ENCODE measurements at regions not wholly inside any gene's neighbourhood (a gene's known extent, or its start where the extent isn't known, plus 50 kb on each side); places are given as distances from the start of the nearest gene placed in this dataset.

GRCh38 chr12:58668871-58669270 is 251.4 kb downstream of the LRIG3 start:
- WGBS (ENCODE audit: insufficient coverage): no CpG with 5 or more reads among the region's 1 CpG
- Mint-ChIP-seq H3K4me1 (no peaks in the 10 kb centered on the region), H3K9me3 (ENCODE audit: insufficient read depth) (no peaks in the 10 kb centered on the region)

GRCh38 chr12:58670623-58671022 is 249.7 kb downstream of the LRIG3 start:
- no peak overlapping the region for H3K4me2 ChIP-seq (replicated peaks; ENCODE audit: low read depth, low read length, poor library complexity, severe bottlenecking)
- H3K9me3 ChIP-seq (ENCODE audit: control extremely low read depth in 1 of 3, control insufficient read depth in 2 of 3, insufficient read depth in 1 of 3, low read length in 2 of 3): peaks cover 0 to 2% (median 0%) of the 10 kb centered on the region in 3 donors
- ATAC-seq (ENCODE audit: low read depth) (no peak), DNase-seq (no peak)
- no peaks in the 10 kb centered on the region for H3K4me1 ChIP-seq (ENCODE audit: control insufficient read depth in 2 of 2, insufficient read depth in 2 of 2, low read length in 2 of 2)
- TF ChIP-seq CTCF (IDR thresholded peaks at IDR 0.05): no peak
- no peak for TF ChIP-seq EZH2 (IDR thresholded peaks at IDR 0.05; ENCODE audit: borderline replicate concordance, insufficient read depth, low read depth, low read length, poor library complexity, severe bottlenecking)
- no peaks in the 10 kb centered on the region for H3K9me3 Mint-ChIP-seq (ENCODE audit: insufficient read depth)
- H3K36me3 ChIP-seq (replicated peaks in 1 of 2; ENCODE audit: control extremely low read depth in 1 of 2, control insufficient read depth in 1 of 2, extremely low read depth in 1 of 2, insufficient read depth in 2 of 2, low read length in 1 of 2): no peaks in the 10 kb centered on the region
- H3K27me3 Mint-ChIP-seq: no peaks in the 10 kb centered on the region
- POLR2A ChIA-PET: no interaction called here
- intact Hi-C loops (cut with micrococcal nuclease): no loop called here
- H3K4me1 Mint-ChIP-seq: no peaks in the 10 kb centered on the region
- no peak overlapping the region for H2AFZ ChIP-seq (ENCODE audit: insufficient read depth, low read depth, low read length, poor library complexity, severe bottlenecking)
- H3K79me2 ChIP-seq (ENCODE audit: control insufficient read depth, insufficient read depth, low read length): no peaks in the 10 kb centered on the region
- no peak overlapping the region for H3K4me3 ChIP-seq (ENCODE audit: control extremely low read depth in 1 of 5, extremely low read depth in 1 of 5, insufficient read depth in 1 of 5, low read depth in 2 of 5, low read length in 4 of 5)
- H4K20me1 ChIP-seq (ENCODE audit: control insufficient read depth, insufficient read depth, low read length, poor library complexity, severe bottlenecking): no peaks in the 10 kb centered on the region
- 83% methylated on average over 1 of the region's 1 CpG for WGBS (ENCODE audit: insufficient coverage)
- H3K27me3 ChIP-seq (replicated peaks in 1 of 4; ENCODE audit: control extremely low read depth in 1 of 4, control insufficient read depth in 3 of 4, insufficient read depth in 4 of 4, low read length in 3 of 4): no peaks in the 10 kb centered on the region
- CTCF ChIA-PET: no interaction called here
- H3K27ac Mint-ChIP-seq: no peak overlapping the region
- H3K27ac ChIP-seq (ENCODE audit: low read length in 2 of 2): no peak overlapping the region
- no peak overlapping the region for H3K9ac ChIP-seq (ENCODE audit: low read length)
- no peak overlapping the region for H3K4me3 Mint-ChIP-seq

More at GRCh38 chr12:58668871-58669270, 251.4 kb downstream of the LRIG3 start:
- Histone ChIP-seq H3K79me2 (ENCODE audit: control insufficient read depth, insufficient read depth, low read length) (no peaks in the 10 kb centered on the region), H3K4me3 (ENCODE audit: control extremely low read depth in 1 of 5, extremely low read depth in 1 of 5, insufficient read depth in 1 of 5, low read depth in 2 of 5, low read length in 4 of 5) (no peak overlapping the region), H2AFZ (ENCODE audit: insufficient read depth, low read depth, low read length, poor library complexity, severe bottlenecking) (no peak overlapping the region), H3K27ac (ENCODE audit: low read length in 2 of 2) (no peak overlapping the region), H3K36me3 (replicated peaks in 1 of 2; ENCODE audit: control extremely low read depth in 1 of 2, control insufficient read depth in 1 of 2, extremely low read depth in 1 of 2, insufficient read depth in 2 of 2, low read length in 1 of 2) (no peaks in the 10 kb centered on the region), H3K9ac (ENCODE audit: low read length) (no peak overlapping the region), H3K9me3 (ENCODE audit: control extremely low read depth in 1 of 3, control insufficient read depth in 2 of 3, insufficient read depth in 1 of 3, low read length in 2 of 3) (no peaks in the 10 kb centered on the region), H4K20me1 (ENCODE audit: control insufficient read depth, insufficient read depth, low read length, poor library complexity, severe bottlenecking) (no peaks in the 10 kb centered on the region), H3K27me3 (replicated peaks in 1 of 4; ENCODE audit: control extremely low read depth in 1 of 4, control insufficient read depth in 3 of 4, insufficient read depth in 4 of 4, low read length in 3 of 4) (no peaks in the 10 kb centered on the region), H3K4me2 (replicated peaks; ENCODE audit: low read depth, low read length, poor library complexity, severe bottlenecking) (no peak overlapping the region), H3K4me1 (ENCODE audit: control insufficient read depth in 2 of 2, insufficient read depth in 2 of 2, low read length in 2 of 2) (no peaks in the 10 kb centered on the region)
- DNase-seq (no peak), ATAC-seq (ENCODE audit: low read depth) (no peak)
- TF ChIP-seq CTCF (IDR thresholded peaks at IDR 0.05) (no peak), EZH2 (IDR thresholded peaks at IDR 0.05; ENCODE audit: borderline replicate concordance, insufficient read depth, low read depth, low read length, poor library complexity, severe bottlenecking) (no peak)
- intact Hi-C loops (cut with micrococcal nuclease): no loop called here
- Mint-ChIP-seq H3K27ac (no peak overlapping the region), H3K4me3 (no peak overlapping the region), H3K27me3 (no peaks in the 10 kb centered on the region)
- ChIA-PET CTCF (no interaction called here), POLR2A (no interaction called here)

All from B cell (primary cell).